Hepatocyte (in vitro differentiated cells): ENCODE measurements at regions not wholly inside any gene's neighbourhood (a gene's known extent, or its start where the extent isn't known, plus 50 kb on each side); places are given as distances from the start of the nearest gene placed in this dataset.

ENCODE experiments used
- CTCF ChIP-seq: fragments of 200-600 bp; sonication (generic); IDR thresholded peaks from 2 replicates; pipeline ENCODE4 v1.5.1; 2016; ENCODE audit warnings: antibody characterized with exemption, mild to moderate bottlenecking; ENCODE audit not compliant: poor library complexity
- EZH2 ChIP-seq: fragments of 200-600 bp; sonication (generic); IDR thresholded peaks from 2 replicates; pipeline ENCODE4 v1.6.1; 2016; ENCODE audit warnings: antibody characterized with exemption, mild to moderate bottlenecking, borderline replicate concordance

GRCh38 chr14:48580692-48581091, 905.3 kb upstream of the MDGA2 start:
- TF ChIP-seq CTCF = no peak
- no peak for TF ChIP-seq EZH2
